ENCODE measurements at regions not wholly inside any gene's neighbourhood (a gene's known extent, or its start where the extent isn't known, plus 50 kb on each side); places are given as distances from the start of the nearest gene placed in this dataset.

DNA sequence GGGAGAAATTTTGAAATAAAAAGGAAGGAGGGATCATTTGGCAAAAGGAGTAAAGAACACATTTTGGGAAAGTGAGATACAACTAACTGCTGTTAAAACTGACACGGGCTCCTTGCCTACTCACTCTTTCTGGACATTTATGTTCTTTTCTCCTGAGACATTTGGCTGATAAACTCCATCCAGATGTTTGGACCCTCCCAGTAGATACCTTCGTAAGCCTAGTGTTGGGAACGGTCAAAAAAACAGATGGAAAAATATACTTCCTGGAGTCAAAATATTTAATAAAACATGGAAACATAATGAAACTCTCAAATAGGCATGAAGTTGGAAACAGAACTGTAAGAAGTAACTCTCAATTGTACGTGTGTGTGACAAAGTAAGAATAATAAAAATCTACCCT lies 360.1 kb upstream of the RIOK2 start:
- ChIA-PET POLR2A (ENCODE audit: partially characterized antibody) (no interaction called here), CTCF (ENCODE audit: partially characterized antibody) (interaction anchor here (1.2 kb wide), 2 partner anchors 10 to 11 kb away, joined by 3 to 4 read pairs; no protein-coding TSS in a partner anchor)
- Histone ChIP-seq H3K18ac (ENCODE audit: extremely low read depth, low read length) (no peak overlapping the region), H3K4me1 (replicated peaks in 1 of 4; ENCODE audit: control insufficient read depth in 3 of 4, insufficient read depth in 4 of 4, low read length in 3 of 4) (peaks cover 0 to 2% (median 0%) of the 10 kb centered on the region in 4 experiments; a peak in 1 of 7 replicates), H3K9ac (replicated peaks in 1 of 4; ENCODE audit: extremely low read depth in 1 of 4, low read depth in 3 of 4, low read length in 3 of 4) (no peak overlapping the region), H2BK20ac (ENCODE audit: low read length) (no peak overlapping the region), H3K4ac (replicated peaks; ENCODE audit: insufficient read length, low read depth, low read length) (no peak overlapping the region), H4K8ac (ENCODE audit: extremely low read depth, insufficient read depth, low read length) (no peak overlapping the region), H2BK5ac (ENCODE audit: low read depth, low read length) (no peak overlapping the region), H3K79me1 (ENCODE audit: low read depth, low read length) (no peaks in the 10 kb centered on the region), H2AFZ (ENCODE audit: low read length) (no peak overlapping the region), H3K4me2 (ENCODE audit: insufficient read depth in 1 of 2, low read depth in 2 of 2, low read length in 2 of 2) (no peak overlapping the region), H3K27ac (ENCODE audit: low read depth, low read length) (no peak overlapping the region), H3K4me3 (ENCODE audit: extremely low read depth in 1 of 4, insufficient read depth in 2 of 4, low read depth in 3 of 4, low read length in 4 of 4) (no peak overlapping the region), H4K5ac (ENCODE audit: insufficient read length, low read depth, low read length) (no peak overlapping the region), H3K56ac (replicated peaks; ENCODE audit: insufficient read length, low read depth, low read length) (no peak overlapping the region), H4K91ac (replicated peaks; ENCODE audit: insufficient read length, low read length) (no peak overlapping the region), H3K23me2 (ENCODE audit: low read depth, low read length) (no peaks in the 10 kb centered on the region), H2BK120ac (replicated peaks; ENCODE audit: low read depth, low read length) (no peak overlapping the region), H3K23ac (ENCODE audit: insufficient read length) (no peak overlapping the region), H2BK15ac (ENCODE audit: low read length) (no peak overlapping the region), H2BK12ac (ENCODE audit: low read depth, low read length) (no peak overlapping the region), H3K14ac (ENCODE audit: insufficient read length) (no peak overlapping the region), H3K36me3 (ENCODE audit: control insufficient read depth in 2 of 4, insufficient read depth in 4 of 4, low read length in 3 of 4) (no peaks in the 10 kb centered on the region; a peak in 1 of 8 replicates), H2AK5ac (ENCODE audit: low read depth, low read length) (no peak overlapping the region), H3K9me3 (ENCODE audit: insufficient read depth in 2 of 2, low read depth in 1 of 2, low read length in 1 of 2) (peaks cover 0 to 7% of the 10 kb centered on the region in 2 experiments; a peak in 1 of 4 replicates), H3K27me3 (replicated peaks in 1 of 4; ENCODE audit: control insufficient read depth in 3 of 4, extremely low read depth in 1 of 4, insufficient read depth in 3 of 4, low read length in 3 of 4) (no peaks in the 10 kb centered on the region), H3K79me2 (ENCODE audit: control insufficient read depth in 1 of 2, insufficient read depth in 2 of 2, low read length in 2 of 2) (no peaks in the 10 kb centered on the region), H4K20me1 (replicated peaks in 1 of 2; ENCODE audit: control insufficient read depth in 1 of 2, insufficient read depth in 2 of 2, low read length in 2 of 2) (no peaks in the 10 kb centered on the region)
- DNase-seq (ENCODE audit: low read depth in 1 of 2, low spot score in 2 of 2) (no peak), FAIRE-seq (no peak)
- WGBS, 2 experiments (ENCODE audit: extremely low coverage in 1 of 2, insufficient coverage in 1 of 2, insufficient read length in 1 of 2, insufficient replicate concordance in 2 of 2, low coverage in 1 of 2, low lambda C conversion rate in 2 of 2, missing lambda C conversion rate in 1 of 2), result 92% methylated on average over 4 of the region's 4 CpGs; no CpG with 5 or more reads in 1 of the 2 experiments
- TF ChIP-seq POU5F1 (IDR thresholded peaks at IDR 0.05; ENCODE audit: low read depth, low read length) (no peak), BRCA1 (IDR thresholded peaks at IDR 0.05; ENCODE audit: low read depth, low read length) (no peak), SIN3A (conservative IDR thresholded peaks at IDR 0.05 in 1 of 2, IDR thresholded peaks at IDR 0.05 in 1 of 2; ENCODE audit: low read depth in 1 of 2, low read length in 2 of 2) (no peak), HDAC2 (IDR thresholded peaks at IDR 0.05; ENCODE audit: borderline replicate concordance in 1 of 2, low read depth in 2 of 2, low read length in 2 of 2) (no peak), NRF1 (IDR thresholded peaks at IDR 0.05; ENCODE audit: low read depth, low read length) (no peak), JUN (IDR thresholded peaks at IDR 0.05; ENCODE audit: low read depth, low read length) (no peak), GABPA (IDR thresholded peaks at IDR 0.05; ENCODE audit: borderline replicate concordance, insufficient read depth, low read length) (no peak), RNF2 (IDR thresholded peaks at IDR 0.05; ENCODE audit: borderline replicate concordance, low read depth, low read length, missing control alignments, poor library complexity, severe bottlenecking) (no peak), KDM1A (IDR thresholded peaks at IDR 0.05; ENCODE audit: borderline replicate concordance, low read length) (no peak), TEAD4 (IDR thresholded peaks at IDR 0.05; ENCODE audit: low read depth, low read length) (no peak), SP1 (IDR thresholded peaks at IDR 0.05; ENCODE audit: low read depth, low read length) (no peak), CBX8 (IDR thresholded peaks at IDR 0.05; ENCODE audit: borderline replicate concordance, low read depth, low read length) (no peak)
- TF ChIP-seq, protein P1, sequence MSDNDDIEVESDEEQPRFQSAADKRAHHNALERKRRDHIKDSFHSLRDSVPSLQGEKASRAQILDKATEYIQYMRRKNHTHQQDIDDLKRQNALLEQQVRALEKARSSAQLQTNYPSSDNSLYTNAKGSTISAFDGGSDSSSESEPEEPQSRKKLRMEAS (IDR thresholded peaks at IDR 0.05), result no peak

All from H1 (cell line).